Colonic mucosa (tissue), 4 donors: ENCODE measurements at regions not wholly inside any gene's neighbourhood (a gene's known extent, or its start where the extent isn't known, plus 50 kb on each side); places are given as distances from the start of the nearest gene placed in this dataset.

Experiments
- DNase-seq: peaks from one replicate; pipeline ENCODE4 v3.0.0-alpha.2; 2020
- H3K27ac ChIP-seq: fragments of 200-600 bp; one replicate; pipeline ENCODE4 v1.8.0; 2021
- H3K27me3 ChIP-seq: fragments of 200-600 bp; one replicate; pipeline ENCODE4 v1.8.0; 2021
- H3K36me3 ChIP-seq: fragments of 200-600 bp; one replicate; pipeline ENCODE4 v1.8.0; 2021
- H3K4me1 ChIP-seq: fragments of 200-600 bp; one replicate; pipeline ENCODE4 v1.8.0; 2021; ENCODE audit warnings: mild to moderate bottlenecking
- H3K4me3 ChIP-seq: fragments of 200-600 bp; one replicate; pipeline ENCODE4 v1.8.0; 2021
- H3K9ac ChIP-seq, 2 donors: one replicate each; pipeline ENCODE4 v1.7.0; 2013; ENCODE audit warnings: control low read depth in 2 of 2, low read depth in 2 of 2, low read length in 2 of 2
- H3K9me3 ChIP-seq: fragments of 200-600 bp; one replicate; pipeline ENCODE4 v1.8.0; 2021
- intact Hi-C: fragments of 100-400 bp; cut with DNase I; formaldehyde crosslinking; loops from one replicate; pipeline ENCODE4 v1.14.1; 2022
- TF ChIP-seq, protein P1 (sequence below): fragments of 200-600 bp; IDR thresholded peaks from one replicate; pipeline ENCODE4 v1.8.0; 2022; ENCODE audit warnings: antibody characterized with exemption, mild to moderate bottlenecking
- donor health status: healthy.
- donor health status: DM: no; HTN: no; CAD: no.
- donor health status: DM: no; HTN: no; CAD: no.

DNA sequence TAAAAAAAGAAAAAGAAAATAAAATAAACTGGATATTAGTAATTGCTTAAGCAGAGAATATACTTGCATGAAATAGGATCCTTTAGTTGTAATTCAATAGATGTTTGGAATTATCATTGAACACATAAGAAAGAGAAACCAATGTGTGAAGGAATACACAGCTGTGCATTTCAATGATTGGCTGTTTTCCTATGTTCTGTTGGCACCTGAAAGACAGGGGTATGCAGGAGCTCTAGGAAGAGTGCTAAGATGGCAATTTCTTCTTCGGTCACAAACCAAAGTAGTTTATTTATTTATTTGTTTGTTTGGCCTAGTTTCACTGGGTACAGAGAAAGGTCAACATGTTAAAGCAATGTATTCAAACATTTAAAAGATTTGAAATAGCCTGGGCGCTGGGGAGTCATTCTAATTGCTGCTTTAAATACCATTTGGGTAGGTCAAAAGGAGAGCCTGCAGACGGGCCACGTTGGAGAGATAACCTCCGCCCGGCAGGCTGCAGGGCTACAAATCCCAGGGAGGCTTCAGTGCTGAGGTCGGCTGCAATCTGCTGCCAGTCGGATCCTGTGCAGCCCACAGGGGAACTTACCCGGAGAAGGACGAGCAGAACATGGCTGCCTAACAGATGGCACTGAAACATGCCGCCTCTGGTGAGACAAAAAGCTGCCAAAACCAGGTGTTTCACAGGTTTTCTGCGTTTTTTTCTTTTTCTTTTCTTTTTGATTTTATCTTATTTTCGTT, 154.2 kb upstream of the TYRP1 start:
- TF ChIP-seq, protein P1, sequence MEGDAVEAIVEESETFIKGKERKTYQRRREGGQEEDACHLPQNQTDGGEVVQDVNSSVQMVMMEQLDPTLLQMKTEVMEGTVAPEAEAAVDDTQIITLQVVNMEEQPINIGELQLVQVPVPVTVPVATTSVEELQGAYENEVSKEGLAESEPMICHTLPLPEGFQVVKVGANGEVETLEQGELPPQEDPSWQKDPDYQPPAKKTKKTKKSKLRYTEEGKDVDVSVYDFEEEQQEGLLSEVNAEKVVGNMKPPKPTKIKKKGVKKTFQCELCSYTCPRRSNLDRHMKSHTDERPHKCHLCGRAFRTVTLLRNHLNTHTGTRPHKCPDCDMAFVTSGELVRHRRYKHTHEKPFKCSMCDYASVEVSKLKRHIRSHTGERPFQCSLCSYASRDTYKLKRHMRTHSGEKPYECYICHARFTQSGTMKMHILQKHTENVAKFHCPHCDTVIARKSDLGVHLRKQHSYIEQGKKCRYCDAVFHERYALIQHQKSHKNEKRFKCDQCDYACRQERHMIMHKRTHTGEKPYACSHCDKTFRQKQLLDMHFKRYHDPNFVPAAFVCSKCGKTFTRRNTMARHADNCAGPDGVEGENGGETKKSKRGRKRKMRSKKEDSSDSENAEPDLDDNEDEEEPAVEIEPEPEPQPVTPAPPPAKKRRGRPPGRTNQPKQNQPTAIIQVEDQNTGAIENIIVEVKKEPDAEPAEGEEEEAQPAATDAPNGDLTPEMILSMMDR, result no peak
- intact Hi-C loops, result no loop called here
- H3K9me3 ChIP-seq, result no peaks in the 10 kb centered on the region
- H3K27ac ChIP-seq, result no peak overlapping the region
- no peak overlapping the region for H3K9ac ChIP-seq
- H3K27me3 ChIP-seq, result no peaks in the 10 kb centered on the region
- H3K4me3 ChIP-seq, result no peak overlapping the region
- no peaks in the 10 kb centered on the region for H3K4me1 ChIP-seq
- no peaks in the 10 kb centered on the region for H3K36me3 ChIP-seq
- DNase-seq, result no peak

DNA sequence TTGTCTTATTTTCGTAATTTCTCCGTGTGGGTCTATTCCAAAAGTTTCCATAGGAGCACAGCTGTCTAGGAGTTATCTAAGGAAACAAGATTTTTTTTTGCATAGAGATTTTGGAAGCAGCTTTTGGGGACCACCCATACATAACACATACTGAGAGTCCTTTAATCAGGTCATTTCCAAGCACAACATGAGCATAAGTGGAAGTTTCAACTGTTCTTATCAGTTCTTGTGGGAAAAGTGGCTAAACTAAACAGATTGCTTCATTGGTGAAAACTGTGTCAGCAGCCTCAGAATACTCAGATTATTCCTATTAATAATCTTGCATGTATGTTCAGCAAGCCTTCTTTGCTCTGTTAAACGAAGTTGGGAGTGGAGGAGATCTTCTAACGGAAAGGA, 153.6 kb upstream of the TYRP1 start:
- Histone ChIP-seq H3K4me1 (no peaks in the 10 kb centered on the region), H3K27me3 (no peaks in the 10 kb centered on the region), H3K4me3 (no peak overlapping the region), H3K27ac (no peak overlapping the region), H3K36me3 (no peaks in the 10 kb centered on the region), H3K9ac (no peak overlapping the region), H3K9me3 (no peaks in the 10 kb centered on the region)
- DNase-seq, result no peak
- TF ChIP-seq, protein P1, result no peak
- intact Hi-C loops, result no loop called here

DNA sequence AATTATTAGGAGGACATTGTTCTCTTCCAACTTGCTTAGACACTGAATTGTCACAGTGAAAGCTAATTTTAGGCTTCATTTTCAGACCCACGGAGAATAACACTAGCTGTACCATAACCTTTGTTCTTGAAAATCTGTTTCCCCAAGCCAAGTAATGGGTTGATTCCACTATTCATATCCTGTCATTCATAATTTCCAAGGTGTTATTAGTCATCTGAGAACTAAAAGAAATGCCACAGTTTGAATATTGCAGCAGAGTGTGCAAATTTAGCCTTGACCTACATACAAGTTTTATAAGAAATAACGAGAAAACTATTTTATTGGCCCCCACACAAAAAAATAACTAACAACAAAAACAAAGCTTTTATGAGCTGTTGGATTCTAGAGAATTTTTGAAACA, 148.5 kb upstream of the TYRP1 start:
- Histone ChIP-seq H3K4me3 (no peak overlapping the region), H3K9ac (no peak overlapping the region), H3K4me1 (no peaks in the 10 kb centered on the region), H3K27ac (no peak overlapping the region), H3K36me3 (no peaks in the 10 kb centered on the region), H3K27me3 (no peaks in the 10 kb centered on the region), H3K9me3 (no peaks in the 10 kb centered on the region)
- TF ChIP-seq, protein P1, result no peak
- intact Hi-C loops, result no loop called here
- no peak for DNase-seq

DNA sequence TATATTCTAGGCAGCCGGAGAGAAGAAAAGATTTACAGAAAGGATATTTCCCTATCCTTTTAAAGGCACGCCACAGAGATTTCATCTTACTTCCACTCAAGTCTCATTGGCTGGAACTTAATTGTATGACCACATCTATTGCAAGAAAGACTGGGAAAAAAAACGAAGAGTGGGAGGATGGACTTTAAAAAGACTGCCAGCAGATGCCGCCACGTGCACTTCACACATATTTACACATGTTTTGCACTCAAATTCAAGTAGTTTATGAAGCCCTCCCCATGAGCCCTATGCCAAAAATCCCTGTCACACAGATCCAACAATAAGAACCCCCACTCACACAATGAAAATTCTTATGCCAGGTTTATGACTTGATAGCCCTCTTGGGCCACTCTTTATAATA, 138.5 kb upstream of the TYRP1 start:
- Histone ChIP-seq H3K9me3 (no peaks in the 10 kb centered on the region), H3K4me3 (no peak overlapping the region), H3K36me3 (no peaks in the 10 kb centered on the region), H3K27ac (no peak overlapping the region), H3K4me1 (no peaks in the 10 kb centered on the region), H3K27me3 (no peaks in the 10 kb centered on the region), H3K9ac (no peak overlapping the region)
- TF ChIP-seq, protein P1, result no peak
- DNase-seq, result no peak
- intact Hi-C loops, result no loop called here

DNA sequence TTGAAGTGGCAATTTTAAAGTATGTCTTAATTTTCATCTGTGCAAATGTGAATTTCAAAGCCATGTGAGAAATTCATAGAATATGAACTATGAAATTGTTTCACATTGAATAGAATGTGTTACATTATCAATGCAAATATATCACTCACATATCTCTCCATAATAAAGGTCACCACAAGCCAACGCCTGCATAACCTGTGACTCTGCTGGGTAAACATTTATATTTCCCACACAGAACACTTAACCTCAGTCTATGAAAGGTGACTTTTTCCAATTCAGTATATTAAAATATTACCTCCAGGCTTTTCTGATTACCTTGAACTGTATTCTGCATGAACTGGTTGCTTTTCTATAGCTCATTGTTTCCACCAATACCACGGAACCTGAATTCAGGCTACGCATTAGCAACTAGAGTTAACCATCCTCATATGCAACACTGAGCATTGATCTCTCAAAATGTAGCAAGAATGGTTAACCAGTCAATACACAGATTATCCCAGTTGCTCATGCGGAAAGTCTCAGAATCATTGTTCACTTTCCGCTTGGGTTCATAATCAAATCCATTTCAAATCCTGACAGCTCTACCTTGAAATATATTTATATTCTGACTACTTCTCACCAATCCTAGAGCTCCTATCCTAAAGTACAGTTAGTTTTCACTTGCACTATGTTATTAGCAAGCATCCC, 126.6 kb upstream of the TYRP1 start:
- intact Hi-C loops, result no loop called here
- no peak overlapping the region for H3K4me3 ChIP-seq
- no peaks in the 10 kb centered on the region for H3K9me3 ChIP-seq
- H3K9ac ChIP-seq, result no peak overlapping the region
- H3K27ac ChIP-seq, result no peak overlapping the region
- DNase-seq, result no peak
- no peaks in the 10 kb centered on the region for H3K36me3 ChIP-seq
- no peaks in the 10 kb centered on the region for H3K4me1 ChIP-seq
- H3K27me3 ChIP-seq, result no peaks in the 10 kb centered on the region
- TF ChIP-seq, protein P1, result no peak
